GM18519 (cell line): ENCODE measurements at regions not wholly inside any gene's neighbourhood (a gene's known extent, or its start where the extent isn't known, plus 50 kb on each side); places are given as distances from the start of the nearest gene placed in this dataset.

ENCODE experiments used
- ATAC-seq: cut with Tn5 transposase; IDR thresholded peaks from one replicate; pipeline ENCODE4 v1.9.1; 2021; ENCODE audit warnings: mild to moderate bottlenecking, moderate library complexity; ENCODE audit not compliant: unreplicated experiment, low FRiP score

- ATAC-seq: no peak
Measured at GRCh38 chr5:2311851-2312250, 429.1 kb upstream of the IRX4 start.

- no peak for ATAC-seq
Measured at GRCh38 chr5:2310946-2311345, 428.2 kb upstream of the IRX4 start.

- no peak for ATAC-seq
Measured at GRCh38 chr5:2307631-2308030, 424.9 kb upstream of the IRX4 start.

- no peak for ATAC-seq
Measured at GRCh38 chr5:2306711-2307110, 424.0 kb upstream of the IRX4 start.

GRCh38 chr5:2303431-2304100, 420.8 kb upstream of the IRX4 start:
- no peak for ATAC-seq

- no peak for ATAC-seq
Measured at GRCh38 chr5:2302169-2302568, 419.4 kb upstream of the IRX4 start.

- no peak for ATAC-seq
Measured at GRCh38 chr5:2300861-2301574, 418.3 kb upstream of the IRX4 start.

GRCh38 chr5:2300421-2300820, 417.7 kb upstream of the IRX4 start:
- ATAC-seq: no peak

GRCh38 chr5:2299388-2300220, 416.9 kb upstream of the IRX4 start:
- ATAC-seq: no peak

GRCh38 chr5:2298781-2299180, 416.1 kb upstream of the IRX4 start:
- no peak for ATAC-seq

- no peak for ATAC-seq
Measured at GRCh38 chr5:2297991-2298390, 415.3 kb upstream of the IRX4 start.

GRCh38 chr5:2295476-2295875, 412.8 kb upstream of the IRX4 start:
- ATAC-seq: no peak

- ATAC-seq: no peak
Measured at GRCh38 chr5:2293906-2294305, 411.2 kb upstream of the IRX4 start.

GRCh38 chr5:2291146-2291840, 408.6 kb upstream of the IRX4 start:
- no peak for ATAC-seq

GRCh38 chr5:2289380-2289779, 406.7 kb upstream of the IRX4 start:
- no peak for ATAC-seq

- no peak for ATAC-seq
Measured at GRCh38 chr5:2288968-2289367, 406.2 kb upstream of the IRX4 start.

- ATAC-seq: no peak
Measured at GRCh38 chr5:2288466-2288865, 405.7 kb upstream of the IRX4 start.

- ATAC-seq: no peak
Measured at GRCh38 chr5:2286250-2286649, 403.5 kb upstream of the IRX4 start.

- ATAC-seq: no peak
Measured at GRCh38 chr5:2284678-2285077, 402.0 kb upstream of the IRX4 start.

GRCh38 chr5:2283481-2284045, 400.8 kb upstream of the IRX4 start:
- ATAC-seq: no peak

GRCh38 chr5:2282893-2283292, 400.2 kb upstream of the IRX4 start:
- no peak for ATAC-seq
